IPS DF 6.9 (cell line): ENCODE measurements at regions not wholly inside any gene's neighbourhood (a gene's known extent, or its start where the extent isn't known, plus 50 kb on each side); places are given as distances from the start of the nearest gene placed in this dataset.

ENCODE experiments used
- DNase-seq: peaks from one replicate; pipeline ENCODE4 v3.0.0-alpha.2; 2013; ENCODE audit warnings: low read depth, low spot score
- H3K27ac ChIP-seq: one replicate; pipeline ENCODE4 v1.5.1; 2013; ENCODE audit warnings: low read length, control low read depth
- H3K27me3 ChIP-seq: 2 replicates; pipeline ENCODE4 v1.6.1; 2013; ENCODE audit warnings: mild to moderate bottlenecking, low read length; ENCODE audit not compliant: control insufficient read depth, insufficient read depth
- H3K36me3 ChIP-seq: 2 replicates; pipeline ENCODE4 v1.6.1; 2013; ENCODE audit warnings: low read length; ENCODE audit not compliant: control insufficient read depth, insufficient read depth
- H3K4me1 ChIP-seq: 2 replicates; pipeline ENCODE4 v1.6.1; 2013; ENCODE audit warnings: low read length; ENCODE audit not compliant: control insufficient read depth, insufficient read depth
- H3K4me3 ChIP-seq: 2 replicates; pipeline ENCODE4 v1.5.1; 2013; ENCODE audit warnings: mild to moderate bottlenecking, low read length
- H3K9me3 ChIP-seq: 2 replicates; pipeline ENCODE4 v1.6.1; 2013; ENCODE audit warnings: low read length, inconsistent platforms; ENCODE audit not compliant: control insufficient read depth, insufficient read depth
- WGBS: extraction: QIAGEN DNeasy Blood & Tissue Kit; methylation state at CpG from one replicate; pipeline ENCODE4 v1.1.7; 2013; ENCODE audit warnings: mixed read lengths, missing lambda C conversion rate; ENCODE audit not compliant: insufficient read length, insufficient coverage; 5-methylcytosine and 5-hydroxymethylcytosine counted together

DNA sequence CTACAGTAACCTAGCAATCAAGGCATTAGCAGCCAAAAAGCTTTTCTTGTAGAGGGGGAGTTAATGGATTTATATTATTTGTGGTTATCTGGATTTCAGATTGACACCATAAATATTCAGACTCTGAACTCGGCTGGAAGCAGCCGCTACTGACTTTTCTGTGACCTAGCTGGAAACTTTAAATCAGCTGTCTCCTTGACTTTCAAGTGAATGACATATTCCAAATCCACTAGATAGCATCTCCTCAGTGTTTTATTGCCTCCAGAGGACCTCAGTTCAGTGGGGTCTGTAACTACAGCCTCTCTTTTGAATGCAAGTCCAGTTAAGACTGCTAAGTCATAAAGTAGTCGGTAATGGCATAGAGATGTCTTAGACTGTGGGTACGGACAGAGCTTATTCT, 448.5 kb downstream of the NUF2 start:
- no CpG with 5 or more reads among the region's 4 CpGs for WGBS

DNA sequence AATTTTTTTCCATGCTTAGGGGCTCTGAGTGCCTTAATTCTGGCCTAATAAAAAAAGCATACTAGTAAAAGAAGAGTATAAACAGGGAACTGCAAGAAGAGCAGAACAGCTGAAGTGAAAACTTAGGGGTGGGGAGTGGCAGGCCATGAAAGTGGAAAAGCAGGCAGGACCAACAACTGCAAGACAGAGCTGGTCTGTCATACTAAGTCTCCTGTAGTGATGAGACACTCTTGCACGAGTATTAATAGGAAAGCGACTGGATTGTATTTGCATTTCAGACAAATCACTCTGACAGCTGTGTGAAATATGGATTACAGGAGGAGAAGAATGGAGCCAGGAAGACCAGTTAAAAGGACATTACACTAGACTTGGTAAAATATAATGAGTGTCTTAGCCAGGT, 449.9 kb downstream of the NUF2 start:
- Histone ChIP-seq H3K27ac (no peak overlapping the region), H3K9me3 (no peaks in the 10 kb centered on the region), H3K27me3 (no peaks in the 10 kb centered on the region), H3K4me3 (no peak overlapping the region), H3K36me3 (no peaks in the 10 kb centered on the region), H3K4me1 (no peaks in the 10 kb centered on the region)
- no peak for DNase-seq
- no CpG with 5 or more reads among the region's 2 CpGs for WGBS

More for the DNA sequence above, 448.5 kb downstream of the NUF2 start:
- Histone ChIP-seq H3K27me3 (no peaks in the 10 kb centered on the region), H3K4me3 (no peak overlapping the region), H3K4me1 (no peaks in the 10 kb centered on the region), H3K36me3 (no peaks in the 10 kb centered on the region), H3K27ac (no peak overlapping the region), H3K9me3 (no peaks in the 10 kb centered on the region)
- no peak for DNase-seq

DNA sequence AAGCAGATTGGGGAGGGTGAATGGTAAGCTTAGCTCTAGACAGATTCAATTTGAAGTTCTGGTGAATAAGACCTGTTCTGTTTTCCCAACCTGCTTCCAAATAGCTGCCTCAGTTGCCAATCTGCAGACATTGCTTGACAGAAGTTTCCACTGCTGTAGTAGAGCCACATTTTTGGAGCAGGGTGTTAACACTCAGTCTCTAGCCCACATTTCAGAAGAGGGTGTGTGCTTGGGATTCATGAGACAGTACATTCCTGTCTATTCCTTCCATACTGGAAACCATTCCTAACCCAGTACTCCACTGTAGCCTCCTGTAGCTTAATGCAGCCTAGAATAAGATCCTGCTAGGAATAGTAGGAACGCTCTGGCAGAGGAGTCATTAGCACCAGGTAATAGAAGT, 450.5 kb downstream of the NUF2 start:
- no CpG with 5 or more reads among the region's 1 CpG for WGBS
- no peak for DNase-seq
- Histone ChIP-seq H3K4me3 (no peak overlapping the region), H3K36me3 (no peaks in the 10 kb centered on the region), H3K9me3 (no peaks in the 10 kb centered on the region), H3K27me3 (no peaks in the 10 kb centered on the region), H3K4me1 (no peaks in the 10 kb centered on the region), H3K27ac (no peak overlapping the region)

DNA sequence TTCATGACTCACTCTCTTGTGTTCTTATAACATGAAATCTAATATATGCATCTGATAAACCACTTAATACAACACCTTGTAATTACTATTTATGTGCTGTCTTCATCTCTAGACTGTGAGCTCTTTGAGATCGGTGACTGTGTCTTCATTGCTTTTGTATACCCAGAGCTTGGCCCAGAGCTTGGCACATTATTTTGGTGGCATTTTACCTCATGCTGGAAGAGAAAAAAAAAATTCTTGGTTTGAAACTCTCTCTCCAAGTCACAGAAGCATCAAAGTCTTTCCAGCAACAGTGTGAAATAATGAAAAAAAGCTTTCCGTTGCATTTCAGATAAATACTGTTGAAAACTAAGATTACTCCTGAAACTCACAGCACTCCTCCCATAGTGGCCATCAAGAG, 451.6 kb downstream of the NUF2 start:
- no peaks in the 10 kb centered on the region for H3K36me3 ChIP-seq
- no peaks in the 10 kb centered on the region for H3K27me3 ChIP-seq
- no peak overlapping the region for H3K27ac ChIP-seq
- DNase-seq: no peak
- no peak overlapping the region for H3K4me3 ChIP-seq
- H3K9me3 ChIP-seq: no peaks in the 10 kb centered on the region
- no peaks in the 10 kb centered on the region for H3K4me1 ChIP-seq
- no CpG with 5 or more reads among the region's 2 CpGs for WGBS

DNA sequence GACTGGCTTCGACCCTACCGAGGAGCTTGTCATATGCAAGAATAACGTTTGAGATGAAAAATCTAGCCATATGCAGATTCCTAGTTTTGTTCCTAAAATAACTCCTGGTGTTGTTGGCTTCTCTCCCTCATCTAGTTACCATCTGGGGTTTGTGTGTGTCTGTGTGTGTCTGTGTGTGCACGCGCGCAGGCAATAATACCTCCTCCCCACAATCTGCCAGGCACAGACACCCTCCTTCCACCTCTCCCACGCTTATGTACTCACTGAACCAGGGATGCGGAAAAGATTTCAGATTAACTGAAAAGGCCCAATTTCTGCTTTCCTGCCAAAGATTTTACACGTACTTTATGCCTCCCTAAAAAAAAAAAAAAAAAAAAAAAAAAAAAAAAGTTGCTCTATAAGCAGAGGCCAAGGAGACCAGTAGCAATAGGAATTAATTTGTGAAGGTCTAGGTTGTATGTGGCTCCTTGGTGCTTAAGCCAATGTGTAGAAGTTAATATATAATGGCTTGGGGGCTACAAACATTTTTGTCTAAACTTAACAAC, 452.7 kb downstream of the NUF2 start:
- no peaks in the 10 kb centered on the region for H3K4me1 ChIP-seq
- no peak overlapping the region for H3K4me3 ChIP-seq
- no peaks in the 10 kb centered on the region for H3K27me3 ChIP-seq
- no CpG with 5 or more reads among the region's 9 CpGs for WGBS
- no peak for DNase-seq
- H3K9me3 ChIP-seq: no peaks in the 10 kb centered on the region
- H3K27ac ChIP-seq: no peak overlapping the region
- no peaks in the 10 kb centered on the region for H3K36me3 ChIP-seq

DNA sequence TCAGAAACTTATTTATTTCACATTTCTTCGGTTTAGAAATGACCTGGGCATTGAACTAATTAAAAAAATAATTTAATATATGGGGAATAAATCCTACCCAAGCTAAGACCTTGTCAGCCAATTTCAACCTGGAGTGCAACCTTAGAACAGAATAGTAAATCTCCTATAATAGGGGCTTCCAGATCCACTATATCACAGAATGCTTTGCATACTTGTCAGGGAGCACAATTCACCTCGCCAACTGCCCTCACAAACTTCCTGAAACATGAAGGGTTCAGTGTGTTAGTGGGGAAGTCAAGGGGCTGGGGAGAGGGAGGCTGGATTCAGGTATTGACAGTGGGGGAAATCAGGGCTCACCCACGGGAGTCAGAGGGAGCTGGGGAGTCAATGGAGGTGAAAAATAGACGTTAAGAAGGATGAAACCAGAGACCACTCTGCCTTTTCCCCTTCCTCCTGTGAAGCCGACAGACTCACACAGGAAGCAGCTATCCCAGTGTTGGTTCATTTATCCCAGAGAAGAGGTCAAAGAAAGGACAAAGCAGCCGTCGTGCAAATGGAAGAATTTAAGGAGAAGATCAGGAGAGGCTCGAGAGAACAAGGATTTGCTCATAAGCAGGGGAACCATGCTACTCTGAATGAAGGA, 453.3 kb downstream of the NUF2 start:
- H3K27ac ChIP-seq: no peak overlapping the region
- no peaks in the 10 kb centered on the region for H3K4me1 ChIP-seq
- WGBS: no CpG with 5 or more reads among the region's 8 CpGs
- no peaks in the 10 kb centered on the region for H3K36me3 ChIP-seq
- H3K4me3 ChIP-seq: no peak overlapping the region
- no peak for DNase-seq
- no peaks in the 10 kb centered on the region for H3K9me3 ChIP-seq
- H3K27me3 ChIP-seq: no peaks in the 10 kb centered on the region

DNA sequence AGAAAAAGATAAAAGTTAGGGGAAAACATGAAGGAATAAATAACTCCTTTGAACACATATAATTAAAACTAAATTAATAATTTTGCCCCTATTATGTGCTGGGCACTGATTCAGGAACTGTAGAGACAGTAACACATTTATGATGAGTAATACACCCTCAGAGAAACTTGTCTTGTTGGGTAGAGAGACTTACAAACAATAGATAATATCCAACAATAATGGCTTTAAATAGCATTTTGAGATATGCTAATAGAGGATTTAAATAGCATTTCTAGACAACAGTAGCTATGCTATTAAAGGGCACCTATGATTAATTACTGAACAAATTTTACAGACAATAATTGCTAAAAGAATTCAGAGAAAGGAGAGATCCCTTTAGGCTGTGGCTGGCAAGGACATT, 455.5 kb downstream of the NUF2 start:
- Histone ChIP-seq H3K36me3 (no peaks in the 10 kb centered on the region), H3K27me3 (no peaks in the 10 kb centered on the region), H3K27ac (no peak overlapping the region), H3K9me3 (no peaks in the 10 kb centered on the region), H3K4me1 (no peaks in the 10 kb centered on the region), H3K4me3 (no peak overlapping the region)
- no peak for DNase-seq

DNA sequence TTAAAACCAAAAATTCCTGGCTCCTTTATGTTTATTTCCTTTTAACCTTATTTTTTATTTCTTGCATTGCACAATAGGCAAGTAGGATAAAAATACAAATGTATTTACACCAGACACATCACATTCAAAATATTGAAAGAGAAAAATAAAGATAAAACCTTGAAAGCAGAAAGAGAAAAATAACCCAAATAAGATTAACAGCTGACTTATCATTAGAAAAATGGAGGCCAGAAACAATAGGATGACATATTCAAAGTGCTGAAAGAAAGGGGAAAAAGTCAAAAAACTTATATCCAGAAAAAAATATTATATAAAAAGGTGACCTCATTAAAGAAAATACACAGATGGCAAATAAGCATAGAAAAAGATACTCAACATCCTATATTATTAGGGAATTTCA, 459.4 kb downstream of the NUF2 start:
- no peak for DNase-seq
- H3K4me3 ChIP-seq: no peak overlapping the region
- no peak overlapping the region for H3K27ac ChIP-seq
- no peaks in the 10 kb centered on the region for H3K36me3 ChIP-seq
- H3K9me3 ChIP-seq: no peaks in the 10 kb centered on the region
- no peaks in the 10 kb centered on the region for H3K27me3 ChIP-seq
- no peaks in the 10 kb centered on the region for H3K4me1 ChIP-seq

DNA sequence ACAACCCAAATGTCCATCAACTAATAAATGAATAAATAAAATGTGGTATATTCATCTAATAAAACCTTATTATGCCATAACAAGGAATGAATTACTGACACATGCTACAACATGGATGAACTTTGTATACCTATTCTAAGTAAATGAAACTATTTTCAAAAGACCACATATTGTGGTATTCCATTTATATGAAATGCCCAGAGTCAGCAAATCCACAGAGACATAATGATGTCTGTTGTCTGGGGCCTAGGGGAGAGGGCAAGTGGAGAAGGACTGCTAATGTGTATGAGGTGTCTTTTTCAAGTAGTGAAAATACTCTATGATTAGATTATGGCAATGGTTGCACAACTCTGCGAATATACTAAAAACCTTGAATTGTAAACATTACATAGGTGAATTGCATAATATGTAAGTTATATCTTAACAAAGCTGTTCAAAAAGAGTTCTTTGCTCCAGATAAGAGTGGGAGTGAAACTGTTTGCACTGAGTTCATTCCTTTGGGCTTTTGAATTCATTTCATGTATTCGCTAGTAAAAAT, 464.2 kb downstream of the NUF2 start:
- DNase-seq: no peak
- no CpG with 5 or more reads among the region's 2 CpGs for WGBS
- H3K4me3 ChIP-seq: no peak overlapping the region
- no peaks in the 10 kb centered on the region for H3K27me3 ChIP-seq
- no peaks in the 10 kb centered on the region for H3K4me1 ChIP-seq
- H3K9me3 ChIP-seq: no peaks in the 10 kb centered on the region
- H3K27ac ChIP-seq: no peak overlapping the region
- H3K36me3 ChIP-seq: no peaks in the 10 kb centered on the region

DNA sequence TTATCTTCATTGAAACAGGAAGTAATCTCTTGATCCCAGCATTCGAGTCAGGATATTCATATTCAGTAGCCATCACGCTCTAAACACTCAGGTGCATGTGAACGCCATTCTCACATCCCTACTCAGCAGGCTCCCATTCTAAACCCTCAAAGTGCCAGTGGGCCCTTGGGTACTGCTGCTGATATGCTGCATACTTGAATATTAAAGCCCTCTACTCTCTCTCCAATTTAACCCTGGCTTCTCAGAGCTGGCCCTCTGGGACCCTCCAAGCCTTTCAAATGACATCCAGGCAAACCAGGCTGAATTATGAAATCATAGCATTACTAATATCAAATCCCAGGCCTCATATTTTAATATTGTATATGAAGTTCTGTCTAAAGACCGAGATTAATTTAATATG, 468.2 kb downstream of the NUF2 start:
- no peaks in the 10 kb centered on the region for H3K36me3 ChIP-seq
- no peak for DNase-seq
- H3K27me3 ChIP-seq: no peaks in the 10 kb centered on the region
- no peaks in the 10 kb centered on the region; the same call in 1 of the 2 replicates for H3K9me3 ChIP-seq
- WGBS: no CpG with 5 or more reads among the region's 4 CpGs
- H3K27ac ChIP-seq: no peak overlapping the region
- no peaks in the 10 kb centered on the region for H3K4me1 ChIP-seq
- H3K4me3 ChIP-seq: no peak overlapping the region

DNA sequence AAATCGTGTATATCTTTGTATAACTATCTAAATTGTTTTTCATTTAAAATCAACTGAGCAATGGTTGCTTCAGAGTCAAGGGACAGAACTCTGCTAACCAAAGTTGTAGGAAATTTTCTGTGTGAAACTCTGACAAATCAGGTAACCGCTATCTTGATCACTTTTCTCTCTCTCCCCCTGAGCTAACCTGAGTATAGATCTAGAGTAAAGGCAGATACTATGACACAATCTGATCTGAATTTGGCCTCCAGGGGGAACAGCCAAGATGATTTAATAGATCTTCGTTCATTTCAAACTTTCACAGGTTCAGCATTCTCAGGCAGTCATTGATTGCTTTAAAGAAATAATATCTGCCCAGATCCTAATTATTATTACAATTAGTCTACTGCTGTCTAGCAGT, 472.8 kb downstream of the NUF2 start:
- H3K4me1 ChIP-seq: no peaks in the 10 kb centered on the region
- no CpG with 5 or more reads among the region's 3 CpGs for WGBS
- H3K36me3 ChIP-seq: no peaks in the 10 kb centered on the region
- no peak for DNase-seq
- no peak overlapping the region for H3K27ac ChIP-seq
- H3K9me3 ChIP-seq: peaks cover 2% of the 10 kb centered on the region
- H3K27me3 ChIP-seq: no peaks in the 10 kb centered on the region
- H3K4me3 ChIP-seq: no peak overlapping the region
